ENCODE measurements at regions not wholly inside any gene's neighbourhood (a gene's known extent, or its start where the extent isn't known, plus 50 kb on each side); places are given as distances from the start of the nearest gene placed in this dataset.

DNA sequence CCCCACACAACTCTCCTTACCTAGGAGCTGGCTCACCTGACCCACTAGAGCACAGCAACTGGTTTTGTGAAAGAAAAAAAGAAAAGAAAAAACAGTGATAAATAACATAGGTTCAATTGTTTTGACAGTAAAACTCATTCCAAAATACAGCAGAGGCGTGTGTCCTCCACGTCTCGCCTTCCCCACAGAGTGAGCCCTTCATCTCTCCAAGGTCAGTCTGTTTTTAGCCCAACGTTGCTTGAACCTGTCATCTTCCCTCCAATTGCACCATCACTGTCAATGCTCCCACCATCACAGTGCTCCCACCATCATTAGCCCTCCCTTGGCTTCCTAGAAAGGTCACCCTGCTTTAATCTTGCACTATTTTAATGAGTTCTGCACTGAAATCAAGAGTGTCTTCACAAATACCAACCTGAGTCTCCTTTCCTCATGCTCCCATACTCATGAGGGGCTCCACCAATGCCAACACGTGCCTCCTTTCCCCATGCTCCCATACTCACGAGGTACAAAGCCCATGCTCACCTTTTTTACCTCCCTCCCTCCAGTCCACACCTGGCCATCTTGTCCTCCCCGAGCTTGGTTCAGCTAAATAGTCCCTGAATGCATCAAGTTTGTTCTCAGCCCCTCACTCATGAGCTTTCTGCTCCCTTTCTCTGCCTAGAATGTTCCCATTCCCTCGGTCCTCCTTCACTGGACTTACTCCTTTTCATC, 103.7 kb downstream of the IRS2 start:
- H3K27me3 ChIP-seq: no peaks in the 10 kb centered on the region
- DNase-seq: no peak

DNA sequence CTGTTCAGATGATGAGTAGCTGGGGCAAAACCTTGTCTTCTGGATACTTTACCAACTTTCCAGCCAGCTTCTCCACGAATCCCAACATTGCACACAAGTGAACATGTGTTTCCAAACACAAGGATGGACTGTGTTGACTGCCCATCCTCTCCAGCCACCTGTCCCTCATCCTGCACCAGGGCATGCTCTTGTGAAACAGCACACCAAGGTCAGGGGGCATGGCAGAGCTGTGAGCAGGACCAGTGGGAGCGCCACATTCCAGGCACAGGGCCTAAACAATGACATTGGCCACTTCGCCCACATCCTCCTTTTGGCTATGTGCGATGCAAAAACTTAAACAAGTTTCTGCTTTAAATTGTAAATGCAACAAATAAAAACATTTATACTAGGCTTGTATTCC, 105.5 kb downstream of the IRS2 start:
- DNase-seq (no peak), ATAC-seq (no peak)
- Histone ChIP-seq H3K4me3 (no peak overlapping the region), H3K9me3 (no peaks in the 10 kb centered on the region), H3K36me3 (replicated peaks in 1 of 2; ENCODE audit: insufficient read depth in 1 of 2, low read depth in 2 of 2) (no peaks in the 10 kb centered on the region), H3K27me3 (no peaks in the 10 kb centered on the region), H3K4me1 (peaks cover 14% of the 10 kb centered on the region), H3K27ac (no peak overlapping the region)
- WGBS, 2 donors: 63 to 76% methylated on average over 4 of the region's 4 CpGs
- no peak for TF ChIP-seq POLR2A (IDR thresholded peaks at IDR 0.05)
- TF ChIP-seq, protein P1, sequence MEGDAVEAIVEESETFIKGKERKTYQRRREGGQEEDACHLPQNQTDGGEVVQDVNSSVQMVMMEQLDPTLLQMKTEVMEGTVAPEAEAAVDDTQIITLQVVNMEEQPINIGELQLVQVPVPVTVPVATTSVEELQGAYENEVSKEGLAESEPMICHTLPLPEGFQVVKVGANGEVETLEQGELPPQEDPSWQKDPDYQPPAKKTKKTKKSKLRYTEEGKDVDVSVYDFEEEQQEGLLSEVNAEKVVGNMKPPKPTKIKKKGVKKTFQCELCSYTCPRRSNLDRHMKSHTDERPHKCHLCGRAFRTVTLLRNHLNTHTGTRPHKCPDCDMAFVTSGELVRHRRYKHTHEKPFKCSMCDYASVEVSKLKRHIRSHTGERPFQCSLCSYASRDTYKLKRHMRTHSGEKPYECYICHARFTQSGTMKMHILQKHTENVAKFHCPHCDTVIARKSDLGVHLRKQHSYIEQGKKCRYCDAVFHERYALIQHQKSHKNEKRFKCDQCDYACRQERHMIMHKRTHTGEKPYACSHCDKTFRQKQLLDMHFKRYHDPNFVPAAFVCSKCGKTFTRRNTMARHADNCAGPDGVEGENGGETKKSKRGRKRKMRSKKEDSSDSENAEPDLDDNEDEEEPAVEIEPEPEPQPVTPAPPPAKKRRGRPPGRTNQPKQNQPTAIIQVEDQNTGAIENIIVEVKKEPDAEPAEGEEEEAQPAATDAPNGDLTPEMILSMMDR (IDR thresholded peaks at IDR 0.05): no peak
- intact Hi-C loops (cut with DNase I): no loop called here

More for the DNA sequence above, 103.7 kb downstream of the IRS2 start:
- no peaks in the 10 kb centered on the region for H3K9me3 ChIP-seq
- peaks cover 14% of the 10 kb centered on the region for H3K4me1 ChIP-seq
- TF ChIP-seq POLR2A (IDR thresholded peaks at IDR 0.05): no peak
- TF ChIP-seq, protein P1 (IDR thresholded peaks at IDR 0.05): no peak
- no peak for ATAC-seq
- WGBS, 2 donors: 67% methylated on average over 8 of the region's 8 CpGs
- H3K4me3 ChIP-seq: no peak overlapping the region
- no peak overlapping the region for H3K27ac ChIP-seq
- no peaks in the 10 kb centered on the region for H3K36me3 ChIP-seq (replicated peaks in 1 of 2; ENCODE audit: insufficient read depth in 1 of 2, low read depth in 2 of 2)
- intact Hi-C loops (cut with DNase I): no loop called here

DNA sequence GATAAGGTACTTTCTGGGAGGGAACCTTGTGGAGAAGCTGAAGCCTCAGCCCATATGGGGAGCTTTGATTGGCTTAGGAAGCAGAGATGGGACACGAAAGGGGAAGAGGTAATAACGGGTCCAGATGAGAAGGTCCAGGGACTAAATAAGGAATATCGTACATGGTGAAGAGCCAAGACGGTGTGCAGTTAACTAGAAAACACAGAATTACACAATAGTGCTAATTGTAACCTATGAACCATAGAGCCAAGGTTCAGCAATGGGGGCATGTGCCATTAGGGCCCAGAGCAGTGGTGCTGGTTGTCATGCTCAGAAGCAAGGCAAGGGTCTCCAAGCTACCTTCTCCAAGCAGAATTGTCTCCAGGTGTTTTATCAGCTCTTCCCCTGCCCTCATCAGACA, 106.1 kb downstream of the IRS2 start:
- H3K4me3 ChIP-seq: no peak overlapping the region
- no peak for TF ChIP-seq POLR2A (IDR thresholded peaks at IDR 0.05)
- TF ChIP-seq, protein P1 (IDR thresholded peaks at IDR 0.05): no peak
- peaks cover 9% of the 10 kb centered on the region for H3K4me1 ChIP-seq
- 69 to 73% methylated on average over 4 of the region's 4 CpGs for WGBS, 2 donors
- H3K9me3 ChIP-seq: no peaks in the 10 kb centered on the region
- DNase-seq: no peak
- H3K27me3 ChIP-seq: no peaks in the 10 kb centered on the region
- intact Hi-C loops (cut with DNase I): no loop called here
- H3K27ac ChIP-seq: no peak overlapping the region
- no peaks in the 10 kb centered on the region for H3K36me3 ChIP-seq (replicated peaks in 1 of 2; ENCODE audit: insufficient read depth in 1 of 2, low read depth in 2 of 2)
- ATAC-seq: no peak

DNA sequence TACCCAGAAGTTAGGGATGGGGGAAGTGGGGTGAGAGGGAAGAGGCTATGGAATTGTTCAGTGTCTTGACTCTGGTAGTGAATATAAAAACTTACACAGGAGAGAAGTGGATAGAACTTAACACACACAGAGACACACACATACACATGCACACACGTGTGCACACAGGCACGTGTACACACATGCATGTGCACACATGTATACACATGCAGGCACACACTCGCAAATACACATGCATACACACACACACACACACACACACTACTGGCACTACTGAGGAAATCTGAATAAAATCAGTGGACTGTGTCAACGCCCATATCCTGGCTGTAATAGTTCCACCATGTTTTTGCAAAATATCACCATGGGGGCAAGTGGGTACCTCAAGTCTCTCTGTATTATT, 107.9 kb downstream of the IRS2 start:
- WGBS, 2 donors: 71 to 74% methylated on average over 4 of the region's 4 CpGs
- Histone ChIP-seq H3K27ac (no peak overlapping the region), H3K4me1 (no peaks in the 10 kb centered on the region), H3K27me3 (no peaks in the 10 kb centered on the region), H3K36me3 (replicated peaks in 1 of 2; ENCODE audit: insufficient read depth in 1 of 2, low read depth in 2 of 2) (no peaks in the 10 kb centered on the region), H3K4me3 (no peak overlapping the region), H3K9me3 (no peaks in the 10 kb centered on the region)
- intact Hi-C loops (cut with DNase I): no loop called here
- ATAC-seq: no peak
- DNase-seq: no peak
- TF ChIP-seq, protein P1 (IDR thresholded peaks at IDR 0.05): no peak
- no peak for TF ChIP-seq POLR2A (IDR thresholded peaks at IDR 0.05)

DNA sequence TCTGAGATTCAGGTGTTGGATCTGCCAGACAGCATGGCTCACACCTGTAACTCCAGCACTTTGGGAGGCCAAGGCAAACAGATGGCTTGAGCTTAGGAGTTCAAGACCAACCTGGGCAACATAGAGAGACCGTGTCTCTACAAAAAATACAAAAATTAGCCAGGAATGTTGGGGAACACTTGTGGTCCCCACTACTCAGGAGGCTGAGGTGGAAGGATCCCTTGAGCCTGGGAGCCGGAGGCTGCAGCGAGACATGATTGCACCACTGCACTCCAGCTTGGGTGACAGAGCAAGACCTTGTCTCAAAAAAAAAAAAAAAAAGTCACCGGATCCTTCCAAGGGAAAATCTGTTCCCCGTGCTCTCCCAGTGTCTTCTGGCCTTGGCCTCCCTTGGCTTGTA, 109.2 kb downstream of the IRS2 start:
- WGBS, 2 donors: 70 to 91% methylated on average over 5 of the region's 5 CpGs
- intact Hi-C loops (cut with DNase I): no loop called here

More for the DNA sequence above, 109.2 kb downstream of the IRS2 start:
- TF ChIP-seq POLR2A (IDR thresholded peaks at IDR 0.05): no peak
- TF ChIP-seq, protein P1 (IDR thresholded peaks at IDR 0.05): no peak
- no peak overlapping the region for H3K4me3 ChIP-seq
- H3K36me3 ChIP-seq (replicated peaks in 1 of 2; ENCODE audit: insufficient read depth in 1 of 2, low read depth in 2 of 2): no peaks in the 10 kb centered on the region
- no peaks in the 10 kb centered on the region for H3K4me1 ChIP-seq
- H3K9me3 ChIP-seq: no peaks in the 10 kb centered on the region
- H3K27ac ChIP-seq: no peak overlapping the region
- DNase-seq (no peak), ATAC-seq (no peak)
- H3K27me3 ChIP-seq: no peaks in the 10 kb centered on the region
